ENCODE measurements at regions not wholly inside any gene's neighbourhood (a gene's known extent, or its start where the extent isn't known, plus 50 kb on each side); places are given as distances from the start of the nearest gene placed in this dataset.

GRCh38 chr4:55296096-55296495 lies 49.9 kb upstream of the SRD5A3 start:
- no peak for TF ChIP-seq CTCF (IDR thresholded peaks at IDR 0.05)
- TF ChIP-seq POLR2A (IDR thresholded peaks at IDR 0.05): no peak
- TF ChIP-seq EP300 (IDR thresholded peaks at IDR 0.05): no peak

Data from ovary (tissue), 3 donors.